Transverse colon (tissue), 4 donors: ENCODE measurements at regions not wholly inside any gene's neighbourhood (a gene's known extent, or its start where the extent isn't known, plus 50 kb on each side); places are given as distances from the start of the nearest gene placed in this dataset.

ENCODE experiments used
- CTCF ChIP-seq, 5 experiments: fragments of 200-600 bp in 3 of 5; fragments of 450-650 bp in 2 of 5; sonication (generic) in 3 of 5; IDR thresholded peaks; 1 replicate in 2 of 5; 2 replicates in 3 of 5; pipeline ENCODE4 v1.5.1; 2016 to 2017; ENCODE audit warnings: antibody characterized with exemption in 5 of 5, inconsistent platforms in 3 of 5, mild to moderate bottlenecking in 2 of 5, moderate library complexity in 1 of 5
- POLR2A ChIP-seq: fragments of 450-650 bp; IDR thresholded peaks from one replicate; pipeline ENCODE4 v1.6.1; 2016; ENCODE audit warnings: antibody characterized with exemption, mild to moderate bottlenecking, moderate library complexity
- POLR2AphosphoS5 ChIP-seq, 3 donors: sonication (generic); formaldehyde crosslinking; IDR thresholded peaks; one replicate each; pipeline ENCODE4 v1.6.1; 2016; ENCODE audit warnings: antibody characterized with exemption in 3 of 3

- peak in 3 of 5 experiments; percentile 14 to 42 (median 34) for TF ChIP-seq CTCF (IDR thresholded peaks at IDR 0.05)
- no peak for TF ChIP-seq POLR2AphosphoS5 (IDR thresholded peaks at IDR 0.05)
- TF ChIP-seq POLR2A, result no peak
These were observed 168.1 kb downstream of the VSIG4 start for GRCh38 chrX:65871671-65872311.
